ENCODE measurements at regions not wholly inside any gene's neighbourhood (a gene's known extent, or its start where the extent isn't known, plus 50 kb on each side); places are given as distances from the start of the nearest gene placed in this dataset.

- no peak for DNase-seq
These were observed 247.7 kb downstream of the PRDM2 start for GRCh38 chr1:13947658-13948057.

GRCh38 chr1:13948396-13948795 is 248.4 kb downstream of the PRDM2 start:
- Histone ChIP-seq H3K4me1 (no peaks in the 10 kb centered on the region), H3K27ac (no peak overlapping the region), H3K4me3 (no peak overlapping the region), H3K27me3 (ENCODE audit: insufficient read depth in 3 of 3, low read length in 2 of 3) (peaks cover 0 to 6% (median 0%) of the 10 kb centered on the region in 3 donors), H3K36me3 (ENCODE audit: insufficient read depth in 1 of 2, low read depth in 1 of 2) (no peaks in the 10 kb centered on the region), H3K9me3 (no peaks in the 10 kb centered on the region)
- intact Hi-C loops (cut with DNase I), result no loop called here
- TF ChIP-seq CTCF (IDR thresholded peaks at IDR 0.05), result no peak
- DNase-seq (no peak), ATAC-seq (no peak)
- WGBS, 3 donors, result 61 to 75% (median 70%) methylated on average over 5 of the region's 5 CpGs

More at GRCh38 chr1:13947658-13948057, 247.7 kb downstream of the PRDM2 start:
- 95 to 96% (median 95%) methylated on average over 7 of the region's 7 CpGs for WGBS, 3 donors
- no peak overlapping the region for H3K4me3 ChIP-seq
- intact Hi-C loops (cut with DNase I), result no loop called here
- no peak for TF ChIP-seq CTCF (IDR thresholded peaks at IDR 0.05)
- H3K36me3 ChIP-seq (ENCODE audit: insufficient read depth in 1 of 2, low read depth in 1 of 2), result no peaks in the 10 kb centered on the region
- H3K27ac ChIP-seq, result no peak overlapping the region
- no peaks in the 10 kb centered on the region for H3K9me3 ChIP-seq
- no peak for ATAC-seq
- H3K27me3 ChIP-seq (ENCODE audit: insufficient read depth in 3 of 3, low read length in 2 of 3), result peaks cover 0 to 10% (median 0%) of the 10 kb centered on the region in 3 donors
- no peaks in the 10 kb centered on the region for H3K4me1 ChIP-seq

GRCh38 chr1:13948888-13949391 is 249.0 kb downstream of the PRDM2 start:
- Histone ChIP-seq H3K36me3 (ENCODE audit: insufficient read depth in 1 of 2, low read depth in 1 of 2) (no peaks in the 10 kb centered on the region), H3K4me3 (no peak overlapping the region), H3K9me3 (no peaks in the 10 kb centered on the region), H3K27ac (no peak overlapping the region), H3K27me3 (ENCODE audit: insufficient read depth in 3 of 3, low read length in 2 of 3) (peaks cover 0 to 6% (median 0%) of the 10 kb centered on the region in 3 donors), H3K4me1 (no peaks in the 10 kb centered on the region)
- peak in 3 of 4 donors; percentile 64 to 77 (median 71) for ATAC-seq
- DNase-seq, result peak; percentile 47 to 66
- WGBS, 3 donors, result 27 to 44% (median 39%) methylated on average over 6 of the region's 6 CpGs
- intact Hi-C loops (cut with DNase I), result no loop called here
- no peak for TF ChIP-seq CTCF (IDR thresholded peaks at IDR 0.05)

GRCh38 chr1:13949546-13949945 is 249.6 kb downstream of the PRDM2 start:
- Histone ChIP-seq H3K4me1 (no peaks in the 10 kb centered on the region), H3K27me3 (ENCODE audit: insufficient read depth in 3 of 3, low read length in 2 of 3) (peaks cover 0 to 6% (median 0%) of the 10 kb centered on the region in 3 donors), H3K4me3 (no peak overlapping the region), H3K27ac (no peak overlapping the region), H3K36me3 (ENCODE audit: insufficient read depth in 1 of 2, low read depth in 1 of 2) (no peaks in the 10 kb centered on the region), H3K9me3 (no peaks in the 10 kb centered on the region)
- 72 to 78% (median 77%) methylated on average over 4 of the region's 4 CpGs for WGBS, 3 donors
- intact Hi-C loops (cut with DNase I), result no loop called here
- no peak for DNase-seq
- no peak for TF ChIP-seq CTCF (IDR thresholded peaks at IDR 0.05)
- no peak for ATAC-seq

GRCh38 chr1:13950637-13951036 is 250.6 kb downstream of the PRDM2 start:
- no peak for ATAC-seq
- Histone ChIP-seq H3K36me3 (ENCODE audit: insufficient read depth in 1 of 2, low read depth in 1 of 2) (no peaks in the 10 kb centered on the region), H3K27ac (no peak overlapping the region), H3K27me3 (ENCODE audit: insufficient read depth in 3 of 3, low read length in 2 of 3) (peaks cover 0 to 6% (median 0%) of the 10 kb centered on the region in 3 donors), H3K9me3 (no peaks in the 10 kb centered on the region), H3K4me1 (no peaks in the 10 kb centered on the region), H3K4me3 (no peak overlapping the region)
- DNase-seq, result no peak
- TF ChIP-seq CTCF (IDR thresholded peaks at IDR 0.05), result no peak
- intact Hi-C loops (cut with DNase I), result loop anchor here in 1 of 2 donors (10.0 kb wide), 1 partner anchor 126 kb away; no protein-coding TSS in a partner anchor
- 71 to 79% (median 73%) methylated on average over 7 of the region's 7 CpGs for WGBS, 3 donors

All from psoas muscle (tissue), 7 donors.